Right lobe of liver (tissue), 6 donors: ENCODE measurements at regions not wholly inside any gene's neighbourhood (a gene's known extent, or its start where the extent isn't known, plus 50 kb on each side); places are given as distances from the start of the nearest gene placed in this dataset.

ENCODE experiments used
- ATAC-seq, 4 donors: fragments of 200-7000 bp; cut with Tn5 transposase; one replicate each; pipeline ENCODE4 v1.9.1; 2020; ENCODE audit warnings: mild to moderate bottlenecking in 4 of 4, moderate library complexity in 4 of 4
- DNase-seq, 3 donors: peaks; one replicate each; pipeline ENCODE4 v3.0.0-alpha.2; 2020
- H3K27ac ChIP-seq, 3 donors: fragments of 200-600 bp; one replicate each; pipeline ENCODE4 v1.8.0; 2022
- H3K27me3 ChIP-seq, 2 donors: fragments of 200-600 bp; one replicate each; pipeline ENCODE4 v1.8.0; 2022
- H3K36me3 ChIP-seq, 4 donors: fragments of 200-600 bp; sonication (generic) in 1 of 4; one replicate each; pipeline versions ENCODE4 v1.5.1 to v1.8.0; 2017 to 2022; ENCODE audit warnings: control low read depth in 1 of 4
- H3K4me1 ChIP-seq, 4 donors: fragments of 200-600 bp; sonication (generic) in 1 of 4; one replicate each; pipeline versions ENCODE4 v1.5.1 to v1.8.0; 2017 to 2022; ENCODE audit warnings: control low read depth in 1 of 4
- H3K4me3 ChIP-seq, 3 donors: fragments of 200-600 bp; one replicate each; pipeline ENCODE4 v1.8.0; 2022
- H3K9me3 ChIP-seq, 4 donors: fragments of 200-600 bp; sonication (generic) in 1 of 4; one replicate each; pipeline versions ENCODE4 v1.5.1 to v1.8.0; 2017 to 2022; ENCODE audit warnings: control low read depth in 1 of 4
- CTCF ChIP-seq, 4 donors: fragments of 200-600 bp in 3 of 4; fragments of 450-650 bp in 1 of 4; IDR thresholded peaks; one replicate each; pipeline versions ENCODE4 v1.5.1 to v1.8.0; 2016 to 2022; ENCODE audit warnings: antibody characterized with exemption in 4 of 4, mild to moderate bottlenecking in 2 of 4
- POLR2A ChIP-seq: fragments of 450-650 bp; IDR thresholded peaks from one replicate; pipeline ENCODE4 v1.6.1; 2017; ENCODE audit warnings: antibody characterized with exemption, mild to moderate bottlenecking
- WGBS: methylation state at CpG from one replicate; pipeline ENCODE4 v1.1.6; 2018; ENCODE audit warnings: low coverage, low lambda C conversion rate; ENCODE audit not compliant: insufficient coverage; ENCODE audit errors: missing lambda C conversion rate; 5-methylcytosine and 5-hydroxymethylcytosine counted together
- intact Hi-C, 2 donors: fragments of 100-400 bp; cut with DNase I; formaldehyde crosslinking; loops; one replicate each; pipeline versions ENCODE4 v1.11.2 to v1.14.1; 2022
- donor health status: DM: no; HTN: yes; CAD: no.
- donor health status: DM: no; HTN: no; CAD: no.
- donor health status: DM: no; HTN: no; CAD: no.
- donor health status: DM: no; HTN: yes; CAD: no.
- donor health status: DM: no; HTN: yes; CAD: no.

DNA sequence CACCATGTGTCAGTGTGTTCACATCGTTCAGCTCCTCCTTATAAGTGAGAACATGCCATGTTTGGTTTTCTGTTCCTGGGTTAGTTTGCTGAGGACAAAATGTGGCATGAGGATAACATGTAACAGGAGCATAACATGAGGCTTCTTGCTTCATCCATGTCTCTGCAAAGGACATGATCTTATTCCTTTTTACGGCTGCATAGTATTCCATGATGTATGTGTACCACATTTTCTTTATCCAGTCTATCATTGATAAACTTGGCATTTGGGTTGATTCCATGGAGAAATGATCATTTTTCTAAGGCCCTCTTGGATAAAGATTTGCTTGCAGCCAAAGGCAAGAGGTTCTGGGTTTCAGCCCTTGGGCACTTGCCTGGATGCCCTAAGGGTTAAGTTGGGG, 128.5 kb upstream of the ZEB1 start:
- DNase-seq: no peak
- Histone ChIP-seq H3K27me3 (no peaks in the 10 kb centered on the region), H3K4me3 (no peak overlapping the region), H3K36me3 (no peaks in the 10 kb centered on the region), H3K27ac (no peak overlapping the region), H3K4me1 (no peaks in the 10 kb centered on the region), H3K9me3 (no peaks in the 10 kb centered on the region)
- 90% methylated on average over 1 of the region's 2 CpGs for WGBS
- TF ChIP-seq CTCF (IDR thresholded peaks at IDR 0.05): no peak
- no peak for TF ChIP-seq POLR2A
- intact Hi-C loops: no loop called here
- ATAC-seq: no peak

DNA sequence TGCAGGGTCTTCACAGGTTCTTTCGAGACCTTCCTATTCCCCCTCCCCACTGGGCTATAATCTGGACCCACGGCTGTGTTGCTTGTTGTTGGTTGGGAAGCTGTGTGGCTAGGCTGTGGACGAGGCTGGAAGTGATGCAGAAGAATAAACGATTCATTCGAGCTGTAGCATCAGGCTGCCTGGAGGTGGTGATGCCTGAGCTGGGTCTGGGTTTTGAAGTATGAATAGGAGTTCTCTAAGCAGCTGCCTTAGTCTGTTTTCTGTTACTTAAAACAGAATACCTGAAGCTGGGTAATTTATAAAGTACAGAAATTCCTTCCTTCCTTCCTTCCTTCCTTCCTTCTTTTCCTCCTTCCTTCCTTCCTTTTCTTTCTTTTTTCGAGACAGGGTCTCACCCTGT, 126.5 kb upstream of the ZEB1 start:
- WGBS: 53% methylated on average over 5 of the region's 6 CpGs
- H3K27me3 ChIP-seq: no peaks in the 10 kb centered on the region
- no peak overlapping the region for H3K4me3 ChIP-seq
- no peaks in the 10 kb centered on the region for H3K4me1 ChIP-seq
- TF ChIP-seq CTCF (IDR thresholded peaks at IDR 0.05) (no peak), POLR2A (no peak)
- H3K9me3 ChIP-seq: no peaks in the 10 kb centered on the region
- H3K27ac ChIP-seq: no peak overlapping the region
- ATAC-seq (no peak), DNase-seq (no peak)
- intact Hi-C loops: no loop called here
- H3K36me3 ChIP-seq: no peaks in the 10 kb centered on the region

DNA sequence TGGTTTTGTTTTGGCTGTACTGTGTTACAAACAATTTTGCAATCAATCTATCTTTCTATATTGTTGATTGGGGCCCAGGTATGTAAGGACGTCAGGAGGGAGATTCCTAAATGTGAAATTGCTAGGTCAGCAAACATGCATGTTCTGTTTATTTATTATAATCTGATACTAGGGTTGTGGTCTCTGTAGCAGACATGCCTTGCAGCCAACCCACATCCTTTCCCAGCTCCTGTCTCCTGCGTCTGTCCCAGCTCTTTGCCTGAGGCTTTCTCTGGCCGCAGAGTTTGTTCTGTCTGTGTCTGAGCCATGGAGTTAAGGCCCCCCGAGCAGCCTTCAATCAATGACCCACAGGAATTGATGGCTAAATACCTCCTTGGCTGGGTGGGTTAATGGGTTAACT, 124.0 kb upstream of the ZEB1 start:
- WGBS: 40% methylated on average over 3 of the region's 4 CpGs
- no peak overlapping the region for H3K27ac ChIP-seq
- intact Hi-C loops: no loop called here
- H3K4me1 ChIP-seq: no peaks in the 10 kb centered on the region
- no peak for TF ChIP-seq POLR2A
- TF ChIP-seq CTCF (IDR thresholded peaks at IDR 0.05): no peak
- no peaks in the 10 kb centered on the region for H3K9me3 ChIP-seq
- H3K36me3 ChIP-seq: no peaks in the 10 kb centered on the region
- no peak overlapping the region for H3K4me3 ChIP-seq
- no peaks in the 10 kb centered on the region for H3K27me3 ChIP-seq
- ATAC-seq: no peak
- DNase-seq: no peak

- WGBS: 73% methylated on average over 5 of the region's 5 CpGs
- TF ChIP-seq POLR2A: no peak
Observed at GRCh38 chr10:31197886-31198285, 121.1 kb upstream of the ZEB1 start.

DNA sequence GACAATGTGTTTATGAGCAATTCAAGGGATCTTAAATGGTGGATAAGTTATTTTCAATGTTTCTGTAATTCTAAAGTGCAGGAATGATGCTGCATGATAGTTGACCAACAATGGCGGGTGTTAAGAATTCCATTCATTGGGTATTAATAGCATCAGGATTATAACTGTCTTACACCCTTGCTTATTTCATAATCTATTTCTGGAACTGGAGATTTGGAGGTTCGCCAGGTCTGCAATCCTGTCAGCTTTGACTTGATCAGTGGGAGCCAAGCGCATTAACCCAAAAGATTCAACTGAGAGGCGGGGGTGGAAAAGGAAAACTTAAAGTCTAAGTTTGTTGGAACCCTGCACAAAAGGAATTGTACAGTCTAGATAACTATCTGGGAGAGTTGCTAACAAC, 114.9 kb upstream of the ZEB1 start:
- Histone ChIP-seq H3K36me3 (no peaks in the 10 kb centered on the region), H3K27me3 (no peaks in the 10 kb centered on the region), H3K27ac (no peak overlapping the region), H3K4me3 (no peak overlapping the region), H3K4me1 (no peaks in the 10 kb centered on the region), H3K9me3 (no peaks in the 10 kb centered on the region)
- intact Hi-C loops: no loop called here
- TF ChIP-seq POLR2A: no peak
- ATAC-seq (no peak), DNase-seq (no peak)
- 78% methylated on average over 4 of the region's 4 CpGs for WGBS

More at GRCh38 chr10:31197886-31198285, 121.1 kb upstream of the ZEB1 start:
- Histone ChIP-seq H3K9me3 (no peaks in the 10 kb centered on the region), H3K4me3 (no peak overlapping the region), H3K27ac (no peak overlapping the region), H3K27me3 (no peaks in the 10 kb centered on the region), H3K4me1 (no peaks in the 10 kb centered on the region), H3K36me3 (no peaks in the 10 kb centered on the region)
- intact Hi-C loops: no loop called here
- DNase-seq: no peak
- no peak for ATAC-seq

DNA sequence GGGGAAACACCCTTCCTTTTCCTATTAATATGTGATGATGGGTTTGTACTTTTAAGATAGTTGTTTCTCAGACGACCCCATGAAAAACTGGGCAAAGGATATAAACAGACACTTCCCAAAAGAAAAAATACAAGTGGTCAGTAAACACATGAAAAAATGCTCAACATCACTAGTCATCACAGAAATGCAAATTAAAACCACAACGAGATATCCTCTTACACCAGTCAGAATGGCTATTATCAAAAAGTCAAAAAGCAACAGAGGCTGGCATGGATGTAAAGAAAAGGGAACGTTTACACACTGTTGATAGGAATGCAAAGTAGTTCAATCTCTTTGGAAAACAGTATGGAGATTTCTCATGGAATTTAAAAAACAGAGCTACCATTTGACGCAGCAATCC, 111.4 kb upstream of the ZEB1 start:
- Histone ChIP-seq H3K27me3 (no peaks in the 10 kb centered on the region), H3K9me3 (no peaks in the 10 kb centered on the region), H3K4me3 (no peak overlapping the region), H3K4me1 (no peaks in the 10 kb centered on the region), H3K36me3 (no peaks in the 10 kb centered on the region), H3K27ac (no peak overlapping the region)
- intact Hi-C loops: no loop called here
- 28% methylated on average over 4 of the region's 4 CpGs for WGBS
- no peak for DNase-seq
- no peak for TF ChIP-seq POLR2A
- TF ChIP-seq CTCF (IDR thresholded peaks at IDR 0.05): no peak
- no peak for ATAC-seq
